ENCODE measurements at regions not wholly inside any gene's neighbourhood (a gene's known extent, or its start where the extent isn't known, plus 50 kb on each side); places are given as distances from the start of the nearest gene placed in this dataset.

- no peak for DNase-seq (ENCODE audit: low spot score)
Measured at GRCh38 chr4:132540268-132540667, 608.8 kb upstream of the PCDH10 start.

- DNase-seq (ENCODE audit: low spot score): no peak
Measured at GRCh38 chr4:132540797-132541196, 608.3 kb upstream of the PCDH10 start.

GRCh38 chr4:132542228-132542627 lies 606.9 kb upstream of the PCDH10 start:
- DNase-seq (ENCODE audit: low spot score): no peak

- DNase-seq (ENCODE audit: low spot score): no peak
Measured at GRCh38 chr4:132548463-132548862, 600.6 kb upstream of the PCDH10 start.

GRCh38 chr4:132556316-132556715 lies 592.8 kb upstream of the PCDH10 start:
- no peak for DNase-seq (ENCODE audit: low spot score)

- DNase-seq (ENCODE audit: low spot score): no peak
Measured at GRCh38 chr4:132557660-132558059, 591.4 kb upstream of the PCDH10 start.

GRCh38 chr4:132564920-132565319 lies 584.2 kb upstream of the PCDH10 start:
- no peak for DNase-seq (ENCODE audit: low spot score)

GRCh38 chr4:132565542-132565941 lies 583.6 kb upstream of the PCDH10 start:
- no peak for DNase-seq (ENCODE audit: low spot score)

GRCh38 chr4:132572210-132572609 lies 576.9 kb upstream of the PCDH10 start:
- no peak for DNase-seq (ENCODE audit: low spot score)

GRCh38 chr4:132587626-132588025 lies 561.5 kb upstream of the PCDH10 start:
- peak; percentile 55 for DNase-seq (ENCODE audit: low spot score)

- DNase-seq (ENCODE audit: low spot score): no peak
Measured at GRCh38 chr4:132592340-132592739, 556.8 kb upstream of the PCDH10 start.

- DNase-seq (ENCODE audit: low spot score): no peak
Measured at GRCh38 chr4:132592850-132593249, 556.2 kb upstream of the PCDH10 start.

- no peak for DNase-seq (ENCODE audit: low spot score)
Measured at GRCh38 chr4:132593717-132594400, 555.2 kb upstream of the PCDH10 start.

- DNase-seq (ENCODE audit: low spot score): no peak
Measured at GRCh38 chr4:132596186-132596585, 552.9 kb upstream of the PCDH10 start.

- DNase-seq (ENCODE audit: low spot score): no peak
Measured at GRCh38 chr4:132605551-132605950, 543.5 kb upstream of the PCDH10 start.

GRCh38 chr4:132614682-132615081 lies 534.4 kb upstream of the PCDH10 start:
- peak; percentile 12 for DNase-seq (ENCODE audit: low spot score)

GRCh38 chr4:132619968-132620367 lies 529.1 kb upstream of the PCDH10 start:
- no peak for DNase-seq (ENCODE audit: low spot score)

- peak; percentile 33 for DNase-seq (ENCODE audit: low spot score)
Measured at GRCh38 chr4:132642016-132642817, 506.9 kb upstream of the PCDH10 start.

GRCh38 chr4:132646186-132646585 lies 502.9 kb upstream of the PCDH10 start:
- no peak for DNase-seq (ENCODE audit: low spot score)

GRCh38 chr4:132651196-132651595 lies 497.9 kb upstream of the PCDH10 start:
- no peak for DNase-seq (ENCODE audit: low spot score)

GRCh38 chr4:132660181-132660580 lies 488.9 kb upstream of the PCDH10 start:
- DNase-seq (ENCODE audit: low spot score): no peak

GRCh38 chr4:132662456-132662855 lies 486.6 kb upstream of the PCDH10 start:
- DNase-seq (ENCODE audit: low spot score): no peak

GRCh38 chr4:132669786-132670185 lies 479.3 kb upstream of the PCDH10 start:
- no peak for DNase-seq (ENCODE audit: low spot score)

- no peak for DNase-seq (ENCODE audit: low spot score)
Measured at GRCh38 chr4:132670557-132670956, 478.5 kb upstream of the PCDH10 start.

Measured in kidney capillary endothelial cell (primary cell).